ENCODE measurements at regions not wholly inside any gene's neighbourhood (a gene's known extent, or its start where the extent isn't known, plus 50 kb on each side); places are given as distances from the start of the nearest gene placed in this dataset.

GRCh38 chr4:106583108-106583507 is 214.5 kb upstream of the GIMD1 start:
- TF ChIP-seq POLR2A (IDR thresholded peaks at IDR 0.05) (no peak), CTCF (IDR thresholded peaks at IDR 0.05) (no peak), POLR2AphosphoS5 (IDR thresholded peaks at IDR 0.05) (no peak)
